HepG2 (cell line): ENCODE measurements at regions not wholly inside any gene's neighbourhood (a gene's known extent, or its start where the extent isn't known, plus 50 kb on each side); places are given as distances from the start of the nearest gene placed in this dataset.

Source experiments
- ATAC-seq: fragments of 200-7000 bp; cut with Tn5 transposase; 3 replicates; pipeline ENCODE4 v1.9.1; 2020; ENCODE audit warnings: mild to moderate bottlenecking, moderate library complexity
- BruUV-seq: library from RNA; stranded (reverse); fragments of 400-500 nt; replicated peaks from 2 replicates; lab custom pipeline; 2021; lab: Mats Ljungman, UMichigan
- CTCF ChIA-PET: fragments of 300-600 bp; formaldehyde crosslinking; extraction: SDS; loops from one replicate; lab custom pipeline; 2021; ENCODE audit warnings: low total read pairs, inconsistent platforms, low intra/inter-chr PET ratio; lab: Yijun Ruan, JAX
- POLR2A ChIA-PET: fragments of 350-600 bp; sonication (Branson Sonifier 250); formaldehyde crosslinking; loops from one replicate; lab custom pipeline; 2020; ENCODE audit warnings: antibody characterized with exemption, inconsistent platforms; lab: Yijun Ruan, JAX
- DNase-seq: peaks from one replicate; pipeline ENCODE4 v3.0.0-alpha.2; 2015; ENCODE audit warnings: low spot score
- FAIRE-seq: peaks from 3 replicates; lab custom pipeline; 2011; peaks lifted over from hg19 to GRCh38; lab: Jason Lieb, UNC
- H2AFZ ChIP-seq: one replicate; pipeline ENCODE4 v1.6.1; 2011; ENCODE audit warnings: low read length, inconsistent platforms
- H3K27ac ChIP-seq: fragments of 300-600 bp; 3 replicates; pipeline ENCODE4 v1.8.0; 2011; ENCODE audit warnings: mixed run types, mild to moderate bottlenecking, mixed read lengths, low read length, inconsistent platforms; ENCODE audit not compliant: insufficient read depth; ENCODE audit errors: extremely low read length
- H3K27me3 ChIP-seq, 2 experiments: fragments of 200-600 bp in 1 of 2; 2 replicates in 1 of 2; 3 replicates in 1 of 2; pipeline versions ENCODE4 v1.6.0 to v1.8.0; 2011; ENCODE audit warnings: low read length in 2 of 2, mild to moderate bottlenecking in 2 of 2, moderate library complexity in 2 of 2, inconsistent platforms in 1 of 2; ENCODE audit not compliant: insufficient read depth in 2 of 2, control insufficient read depth in 1 of 2
- H3K36me3 ChIP-seq, 2 experiments: fragments of 200-600 bp in 1 of 2; replicated peaks in 1 of 2; 2 replicates in 1 of 2; 3 replicates in 1 of 2; pipeline versions ENCODE4 v1.5.1 to v1.8.0; 2011; ENCODE audit warnings: low read length in 2 of 2, inconsistent platforms in 1 of 2; ENCODE audit not compliant: insufficient read depth in 2 of 2, control insufficient read depth in 1 of 2
- H3K4me1 ChIP-seq: 2 replicates; pipeline ENCODE4 v1.5.1; 2012; ENCODE audit warnings: low read length, inconsistent platforms; ENCODE audit not compliant: insufficient read depth
- H3K4me2 ChIP-seq: 2 replicates; pipeline ENCODE4 v1.6.0; 2011; ENCODE audit warnings: low read depth, low read length, inconsistent platforms
- H3K4me3 ChIP-seq, 3 experiments: fragments of 200-600 bp in 1 of 3; sonication (generic), shearing (Covaris generic) in 1 of 3; replicated peaks in 1 of 3; 2 replicates each; pipeline ENCODE4 v1.5.1; 2011 to 2016; ENCODE audit warnings: low read length in 3 of 3, inconsistent platforms in 2 of 3, low read depth in 2 of 3, mild to moderate bottlenecking in 2 of 3, control low read depth in 1 of 3, mixed read lengths in 1 of 3; ENCODE audit not compliant: insufficient read depth in 1 of 3
- H3K79me2 ChIP-seq: one replicate; pipeline ENCODE4 v1.6.1; 2011; ENCODE audit warnings: low read length, inconsistent platforms; ENCODE audit not compliant: insufficient read depth
- H3K9ac ChIP-seq: 2 replicates; pipeline ENCODE4 v1.6.0; 2011; ENCODE audit warnings: mild to moderate bottlenecking, low read depth, low read length, inconsistent platforms; ENCODE audit not compliant: insufficient read depth
- H3K9me3 ChIP-seq: 2 replicates; pipeline ENCODE4 v1.5.1; 2012; ENCODE audit warnings: mild to moderate bottlenecking, low read length
- H4K20me1 ChIP-seq: 2 replicates; pipeline ENCODE4 v1.6.0; 2011; ENCODE audit warnings: inconsistent platforms, mild to moderate bottlenecking, low read length, moderate library complexity; ENCODE audit not compliant: insufficient read depth
- ATF5 ChIP-seq: sonication (generic); formaldehyde crosslinking; IDR thresholded peaks from 2 replicates; pipeline ENCODE4 v1.4.0; 2020; ENCODE audit warnings: mild to moderate bottlenecking, low read depth, missing genetic modification reagents
- CREBL2 ChIP-seq: sonication (generic); formaldehyde crosslinking; IDR thresholded peaks from 2 replicates; pipeline ENCODE4 v1.8.1; 2023; ENCODE audit warnings: missing genetic modification reagents, mild to moderate bottlenecking, borderline replicate concordance
- GATAD2A ChIP-seq: IDR thresholded peaks from 2 replicates; pipeline ENCODE4 v1.6.1; 2016
- GTF3A ChIP-seq: sonication (generic); formaldehyde crosslinking; conservative IDR thresholded peaks from 2 replicates; pipeline ENCODE4 v1.4.0; 2020; ENCODE audit warnings: mild to moderate bottlenecking, missing genetic modification reagents
- PCBP2 ChIP-seq: fragments of 200-400 bp; formaldehyde crosslinking; optimal IDR thresholded peaks from 2 replicates; pipeline ENCODE3; 2018; ENCODE audit warnings: low read length, low read depth; ENCODE audit not compliant: poor library complexity, severe bottlenecking
- STAT5B ChIP-seq: sonication (generic); formaldehyde crosslinking; IDR thresholded peaks from 2 replicates; pipeline ENCODE4 v1.4.0; 2020; ENCODE audit warnings: missing genetic modification reagents
- TERF1 ChIP-seq: sonication (generic); formaldehyde crosslinking; IDR thresholded peaks from 2 replicates; pipeline ENCODE4 v1.8.0; 2022; ENCODE audit warnings: mild to moderate bottlenecking, missing genetic modification reagents, moderate library complexity
- ZNF546 ChIP-seq: sonication (generic); formaldehyde crosslinking; conservative IDR thresholded peaks from 2 replicates; pipeline ENCODE4 v1.8.1; 2023; ENCODE audit warnings: mild to moderate bottlenecking, missing genetic modification reagents
- ZNF674 ChIP-seq: sonication (generic); formaldehyde crosslinking; IDR thresholded peaks from 2 replicates; pipeline ENCODE4 v1.5.0; 2020; ENCODE audit warnings: low read depth, mild to moderate bottlenecking, missing genetic modification reagents
- ZUFSP ChIP-seq: sonication (generic); formaldehyde crosslinking; IDR thresholded peaks from 2 replicates; pipeline ENCODE4 v1.9.0; 2021; ENCODE audit warnings: missing genetic modification reagents, mild to moderate bottlenecking, borderline replicate concordance
- WGBS: methylation state at CpG from one replicate; pipeline ENCODE4 v1.1.6; 2017; ENCODE audit warnings: low lambda C conversion rate; 5-methylcytosine and 5-hydroxymethylcytosine counted together
- in situ Hi-C: cut with HindIII; loops from 2 replicates; pipeline ENCODE4 v1.10.0; 2017; ENCODE audit warnings: low pct_unique_long_range_greater_than_20kb; ENCODE audit not compliant: extremely low pct_ligation_motif_present
- intact Hi-C: fragments of 100-400 bp; cut with micrococcal nuclease; formaldehyde crosslinking; loops from one replicate; pipeline ENCODE4 v1.10.0; 2022; ENCODE audit not compliant: unreplicated experiment

- POLR2A ChIA-PET, result no interaction called here
- DNase-seq, result no peak
- intact Hi-C loops (no loop called here), in situ Hi-C loops (no loop called here)
- CTCF ChIA-PET, result no interaction called here
- peaks cover 5% of the 10 kb centered on the region; the same call in 1 of the 2 replicates for H3K4me1 ChIP-seq
- no peaks in the 10 kb centered on the region for H3K36me3 ChIP-seq
- H2AFZ ChIP-seq, result no peak overlapping the region
- ATAC-seq, result no peak
- H3K4me3 ChIP-seq, result no peak overlapping the region
- no peak overlapping the region for H3K9ac ChIP-seq
- H3K27ac ChIP-seq, result no peak overlapping the region
- no peaks in the 10 kb centered on the region for H4K20me1 ChIP-seq
- TF ChIP-seq TERF1 (CRISPR knock-in tag), result no peak
- TF ChIP-seq PCBP2, result no peak
- no peak for TF ChIP-seq STAT5B
- no peak for TF ChIP-seq ZNF674 (CRISPR knock-in tag)
- no peak for TF ChIP-seq CREBL2
- TF ChIP-seq ATF5 (CRISPR knock-in tag), result no peak
- no peak for TF ChIP-seq GATAD2A (CRISPR knock-in tag)
- TF ChIP-seq GTF3A (CRISPR knock-in tag), result no peak
- TF ChIP-seq ZUFSP (CRISPR knock-in tag), result no peak
- TF ChIP-seq ZNF546 (CRISPR knock-in tag), result no peak
- 67% methylated on average over 12 of the region's 12 CpGs for WGBS
- BruUV-seq, result no TSS peak
- no peak for FAIRE-seq
- H3K9me3 ChIP-seq, result no peaks in the 10 kb centered on the region
- no peaks in the 10 kb centered on the region for H3K27me3 ChIP-seq
- H3K79me2 ChIP-seq, result no peaks in the 10 kb centered on the region
- no peak overlapping the region for H3K4me2 ChIP-seq
Observed at GRCh38 chr16:9040800-9041412, 50.5 kb upstream of the HAPSTR1 start.
